Sciatic nerve (tissue), 2 donors: ENCODE measurements at regions not wholly inside any gene's neighbourhood (a gene's known extent, or its start where the extent isn't known, plus 50 kb on each side); places are given as distances from the start of the nearest gene placed in this dataset.
A peak's percentile ranks its signal among the peaks of the same experiment; 100 is the strongest.

Source experiments
- ATAC-seq: fragments of 200-7000 bp; cut with Tn5 transposase; one replicate; pipeline ENCODE4 v1.9.1; 2020; ENCODE audit warnings: mild to moderate bottlenecking, moderate library complexity
- DNase-seq: peaks from one replicate; pipeline ENCODE4 v3.0.0-alpha.2; 2020; ENCODE audit warnings: low spot score
- intact Hi-C: fragments of 100-400 bp; cut with DNase I; formaldehyde crosslinking; loops from one replicate; pipeline ENCODE4 v1.14.2; 2022
- donor health status: DM: no; HTN: no; CAD: no.
- donor health status: DM: no; HTN: no; CAD: no.

DNA sequence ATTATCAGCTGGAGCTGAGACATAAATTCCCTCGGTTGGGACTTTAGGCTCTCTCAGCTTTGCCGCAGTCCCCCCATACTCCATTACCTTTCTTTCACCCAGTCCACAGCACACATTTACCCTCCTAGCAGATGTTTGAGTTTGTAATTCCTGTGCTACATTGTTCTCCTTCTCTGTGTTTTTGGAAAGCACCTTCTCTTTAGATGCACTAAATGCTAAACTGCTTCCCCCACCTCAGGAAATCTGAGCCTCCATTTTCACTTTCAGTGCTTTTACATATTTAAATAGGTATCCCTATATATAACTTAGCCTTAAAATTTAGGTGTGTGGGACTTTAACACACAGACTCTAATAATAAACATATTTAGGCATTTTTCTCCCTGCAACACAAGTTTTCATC is 356.9 kb downstream of the NFIB start:
- no peak for ATAC-seq
- intact Hi-C loops = no loop called here
- DNase-seq = no peak

DNA sequence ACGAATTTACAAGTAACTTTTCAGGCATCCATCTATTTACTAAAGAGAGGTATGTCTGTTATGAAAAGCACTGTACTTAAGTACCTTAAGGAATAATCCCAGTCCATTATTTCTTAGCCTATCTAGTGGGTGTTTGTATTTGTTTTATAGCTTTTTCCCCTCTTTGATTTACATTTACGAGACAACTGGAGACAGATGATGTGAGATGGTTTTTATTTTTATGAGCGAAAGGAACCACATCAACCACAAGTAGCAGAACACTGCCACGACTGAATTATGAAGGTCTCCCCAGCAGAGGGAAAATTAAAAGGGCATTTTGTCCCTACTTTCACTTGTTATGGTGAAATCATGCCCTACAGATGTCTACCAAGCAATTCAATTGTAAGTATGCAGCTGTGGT is 357.8 kb downstream of the NFIB start:
- no peak for ATAC-seq
- intact Hi-C loops = no loop called here
- no peak for DNase-seq

DNA sequence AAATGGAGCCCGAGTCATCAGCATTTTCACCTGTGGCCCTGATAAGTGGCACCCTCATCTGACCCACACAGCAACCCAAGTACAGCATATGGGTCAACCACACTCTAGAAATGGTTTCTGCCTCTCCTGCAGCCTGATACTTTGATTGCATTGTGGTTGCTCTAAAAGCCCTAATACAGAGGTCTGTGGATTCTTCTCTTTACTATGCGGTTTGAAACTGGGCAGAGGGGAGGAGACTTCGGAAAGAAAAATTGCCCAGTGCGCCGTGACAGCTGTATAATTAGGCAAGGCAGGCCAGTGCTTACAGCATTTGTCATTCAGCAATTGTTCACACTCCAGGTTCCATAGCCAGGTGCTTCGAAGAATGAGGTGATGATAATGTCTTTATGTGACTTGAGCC is 361.0 kb downstream of the NFIB start:
- DNase-seq (no peak), ATAC-seq (no peak)
- intact Hi-C loops = no loop called here

DNA sequence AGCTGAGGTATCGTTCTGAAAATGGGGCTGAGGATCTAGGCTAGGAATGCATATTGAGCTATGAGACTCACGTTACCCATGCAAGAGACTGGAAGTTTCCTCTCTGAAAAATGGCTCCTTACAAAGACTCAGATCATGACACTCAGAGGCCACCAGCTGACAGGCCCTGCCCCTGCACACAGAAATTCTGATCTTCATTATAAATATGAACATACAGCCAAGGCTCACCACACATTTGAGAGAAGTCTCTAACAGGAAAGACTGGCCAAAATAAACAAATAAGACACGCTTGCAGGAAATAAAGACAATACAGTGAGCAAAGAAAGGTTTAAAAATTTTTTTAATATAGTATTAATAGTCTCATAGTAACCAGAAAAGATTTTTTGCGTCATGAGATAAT is 365.9 kb downstream of the NFIB start:
- ATAC-seq (no peak), DNase-seq (no peak)
- intact Hi-C loops = no loop called here

DNA sequence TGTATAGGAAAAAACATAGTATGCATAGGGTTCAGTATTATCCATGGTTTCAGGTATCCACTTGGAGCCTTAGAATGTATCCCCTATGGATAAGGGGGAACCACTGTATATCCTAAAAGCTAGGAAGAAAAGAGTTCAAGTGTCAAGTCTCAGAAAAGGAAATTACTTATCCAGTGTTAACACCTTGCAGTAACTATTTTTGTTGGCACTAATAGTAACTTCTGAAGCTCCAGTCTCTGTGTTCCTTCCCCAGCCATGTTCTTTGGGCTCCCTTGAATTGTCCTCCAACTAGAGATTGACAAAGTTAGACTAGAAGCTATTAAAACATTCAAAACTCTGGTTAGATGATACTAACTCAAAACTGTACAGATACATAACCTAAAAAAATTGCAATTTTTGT is 370.8 kb downstream of the NFIB start:
- intact Hi-C loops = no loop called here
- DNase-seq (no peak), ATAC-seq (no peak)

DNA sequence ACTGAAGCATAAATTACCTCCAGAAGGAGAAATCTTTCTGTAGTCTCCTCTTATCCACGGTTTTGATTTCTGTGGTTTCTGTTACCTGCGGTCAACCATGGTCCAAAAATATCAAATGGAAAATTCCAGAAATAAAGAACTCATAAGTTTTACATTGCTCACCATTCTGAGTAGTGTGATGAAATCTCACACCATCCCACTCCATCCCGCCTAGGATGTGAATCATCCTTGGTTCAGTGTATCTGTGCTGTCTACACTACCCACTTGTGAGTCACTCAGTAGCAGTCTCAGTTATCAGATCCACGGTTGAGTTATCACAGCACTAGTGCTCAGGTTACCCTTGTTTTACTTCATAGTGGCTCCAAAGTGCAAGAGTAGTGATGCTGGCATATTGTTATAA is 371.2 kb downstream of the NFIB start:
- ATAC-seq (peak; percentile 56), DNase-seq (no peak)
- intact Hi-C loops = no loop called here

GRCh38 chr9:13942201-13942600 is 371.7 kb downstream of the NFIB start:
- DNase-seq (no peak), ATAC-seq (no peak)
- intact Hi-C loops = no loop called here

GRCh38 chr9:13941714-13942113 is 372.2 kb downstream of the NFIB start:
- intact Hi-C loops = no loop called here
- peak; percentile 16 for ATAC-seq
- no peak for DNase-seq

DNA sequence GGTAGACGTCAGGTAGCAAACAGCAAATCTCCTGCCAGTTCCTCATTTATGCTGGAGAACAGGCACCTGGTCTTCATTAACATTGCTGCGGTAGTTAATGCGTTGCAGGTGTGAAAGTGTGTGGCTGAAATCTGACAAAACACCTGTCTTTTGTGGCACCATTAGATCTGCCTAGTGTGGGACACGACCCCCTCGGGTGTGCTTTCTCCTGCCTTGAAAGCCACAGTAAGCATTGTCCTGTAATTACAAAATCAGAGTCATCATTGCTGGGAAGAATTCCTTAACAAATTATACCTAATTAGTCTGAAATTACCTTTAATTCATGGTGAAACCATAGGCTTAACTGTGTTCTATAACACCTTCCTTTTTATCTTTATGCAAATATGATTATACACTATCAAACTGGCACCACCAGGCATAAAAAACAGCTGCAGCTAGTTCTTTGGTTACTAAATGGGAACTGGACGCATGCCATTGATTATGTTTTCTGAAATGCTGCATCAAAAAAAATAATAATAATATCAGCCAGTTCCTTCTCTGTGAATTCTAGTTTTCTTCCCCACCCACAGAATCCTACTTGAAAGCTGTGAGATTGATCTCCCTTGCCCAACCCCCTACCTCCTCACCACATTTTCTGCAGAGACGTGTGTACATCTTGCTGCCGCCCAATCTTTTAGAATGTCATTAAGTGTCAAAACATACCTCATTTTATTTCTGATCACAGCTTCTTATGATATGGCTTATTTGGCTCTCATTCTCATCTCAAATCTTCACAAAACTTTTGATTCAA is 374.0 kb downstream of the NFIB start:
- intact Hi-C loops = no loop called here
- DNase-seq (no peak), ATAC-seq (no peak)

DNA sequence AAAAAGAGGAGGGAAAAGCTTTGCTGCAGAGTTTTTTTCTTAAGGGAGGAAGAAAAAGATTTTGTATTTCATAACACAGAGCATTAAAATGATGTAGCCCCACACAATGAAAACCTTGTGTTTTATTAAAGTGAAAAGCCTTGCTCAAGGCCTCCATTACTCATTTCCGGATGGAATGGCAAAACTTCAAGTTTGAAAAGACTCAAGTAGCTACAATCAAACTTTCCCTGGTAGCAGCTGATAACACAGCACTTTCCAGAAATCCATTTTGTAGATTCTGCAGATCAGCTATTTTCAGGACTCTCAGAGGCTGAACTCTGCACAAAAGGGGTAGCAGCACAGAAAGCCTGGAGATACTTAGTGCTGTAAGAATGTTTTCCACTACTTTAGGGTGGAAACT is 374.8 kb downstream of the NFIB start:
- DNase-seq (no peak), ATAC-seq (peak; percentile 87)
- intact Hi-C loops = no loop called here

- ATAC-seq (no peak), DNase-seq (no peak)
- intact Hi-C loops = no loop called here
Observed at GRCh38 chr9:13934416-13934815, 379.5 kb downstream of the NFIB start.

- peak; percentile 10 for ATAC-seq
- intact Hi-C loops = no loop called here
- DNase-seq = no peak
Observed at GRCh38 chr9:13933268-13933656, 380.7 kb downstream of the NFIB start.

- no peak for DNase-seq
- peak; percentile 22 for ATAC-seq
- intact Hi-C loops = no loop called here
Observed at GRCh38 chr9:13932528-13933267, 381.2 kb downstream of the NFIB start.

GRCh38 chr9:13929013-13929412 is 384.9 kb downstream of the NFIB start:
- no peak for ATAC-seq
- intact Hi-C loops = no loop called here
- DNase-seq = no peak

GRCh38 chr9:13923381-13923780 is 390.6 kb downstream of the NFIB start:
- intact Hi-C loops = no loop called here
- no peak for DNase-seq
- ATAC-seq = no peak

DNA sequence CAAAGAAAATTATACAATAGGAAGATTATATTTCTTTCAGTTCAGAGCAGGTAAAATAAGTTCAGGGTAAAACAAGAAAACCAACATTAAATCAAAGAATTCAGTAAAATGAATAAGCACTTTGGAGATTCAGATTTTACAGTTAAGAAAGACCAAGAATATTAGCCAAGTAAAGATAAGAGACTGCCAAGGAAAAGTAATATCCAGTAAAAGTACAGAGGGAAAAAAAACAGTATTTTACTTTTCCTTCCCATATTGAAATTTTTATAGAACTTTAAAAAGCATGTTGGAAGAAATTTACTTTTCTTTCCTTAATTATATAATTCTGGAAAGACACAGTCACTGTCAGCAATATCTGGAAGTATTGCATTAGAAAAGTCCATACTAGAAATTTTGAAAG is 393.4 kb downstream of the NFIB start:
- no peak for ATAC-seq
- DNase-seq = no peak
- intact Hi-C loops = no loop called here

DNA sequence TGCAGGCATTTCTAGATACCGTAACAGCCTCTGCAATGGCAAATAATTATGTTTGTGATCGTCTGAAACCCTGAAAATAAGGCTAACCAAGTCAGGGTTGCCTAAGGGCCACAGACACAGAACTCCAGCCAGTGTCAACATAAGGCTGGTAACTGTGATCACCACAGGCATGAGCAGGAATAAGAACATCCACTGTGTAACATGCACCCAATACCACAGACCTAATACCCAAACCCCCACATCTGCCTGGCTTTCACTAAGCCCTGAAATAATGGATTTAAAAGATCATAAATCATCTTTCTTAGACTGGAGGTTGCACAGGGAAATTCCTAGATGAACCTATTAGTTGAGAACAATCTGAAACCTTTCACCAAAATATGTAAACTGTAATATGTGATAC is 394.5 kb downstream of the NFIB start:
- ATAC-seq (no peak), DNase-seq (no peak)
- intact Hi-C loops = no loop called here

DNA sequence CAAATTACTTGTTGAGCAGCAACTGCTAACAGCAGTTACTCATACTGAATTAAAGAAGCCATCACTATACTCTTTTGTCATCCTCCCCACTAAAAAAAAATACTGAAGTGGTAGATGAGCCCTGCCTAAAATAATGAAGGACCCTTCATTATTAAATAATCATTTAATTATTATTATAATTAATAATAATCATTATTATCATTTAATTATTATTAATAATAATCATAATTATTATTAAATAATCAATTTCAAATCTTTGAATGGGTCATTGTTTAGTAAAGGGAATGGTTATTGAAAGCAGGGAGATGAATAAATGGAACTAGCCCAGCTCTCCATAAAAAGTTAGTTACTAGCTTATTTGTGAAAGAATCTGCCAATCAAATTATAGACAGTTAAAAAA is 396.4 kb downstream of the NFIB start:
- intact Hi-C loops = no loop called here
- ATAC-seq (no peak), DNase-seq (no peak)

DNA sequence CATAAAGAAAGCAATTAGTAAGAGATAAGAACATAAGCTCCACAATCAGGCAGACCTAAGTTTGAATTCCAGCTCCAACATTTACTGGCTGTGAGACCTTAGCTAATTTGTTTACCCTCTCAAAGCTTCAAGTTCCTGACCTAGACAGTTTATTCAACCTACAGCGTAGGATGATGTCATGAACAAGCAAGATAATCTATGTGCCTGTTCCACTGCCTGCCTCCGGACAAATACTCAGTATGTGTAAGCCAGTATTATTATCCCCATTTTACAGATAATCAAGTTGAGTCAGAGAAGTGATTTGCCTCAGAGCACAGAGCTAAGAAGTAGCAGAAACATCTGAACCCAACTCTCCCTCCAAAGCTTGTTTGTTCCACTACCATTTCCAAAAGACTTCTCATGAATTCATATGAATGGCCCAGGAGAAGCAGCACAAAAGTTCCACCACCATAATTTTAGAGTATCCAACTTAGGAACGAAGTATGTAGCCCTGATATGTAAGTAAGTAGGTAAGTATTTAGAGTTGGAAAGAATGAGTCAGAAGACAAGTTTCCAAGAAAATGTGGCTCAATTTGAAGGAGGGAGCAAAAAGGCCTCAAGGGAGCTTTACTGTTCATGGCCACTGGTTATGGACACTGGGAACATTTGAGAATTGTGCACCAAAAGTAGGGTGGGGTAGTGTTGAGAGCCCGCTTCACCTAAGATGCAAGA is 398.2 kb downstream of the NFIB start:
- intact Hi-C loops = no loop called here
- no peak for ATAC-seq

DNA sequence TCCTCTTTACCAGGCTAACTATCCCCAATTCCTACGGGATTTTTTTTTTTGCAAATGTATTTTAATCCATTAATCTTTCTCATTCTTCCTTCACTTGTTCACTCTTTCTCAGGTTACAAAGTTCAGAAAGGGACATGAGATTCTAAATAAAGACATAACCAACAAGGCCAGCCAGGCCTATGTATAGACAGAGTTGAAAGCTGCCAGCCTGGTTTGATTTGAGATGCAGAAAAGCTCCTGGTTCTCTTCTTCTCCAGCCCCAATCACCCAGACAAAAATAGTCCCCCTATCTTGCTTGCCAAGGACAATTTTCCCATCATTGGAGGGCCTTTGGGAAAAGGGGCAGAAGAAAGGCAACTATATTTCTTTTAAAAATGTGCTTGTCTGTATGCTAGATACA is 398.8 kb downstream of the NFIB start:
- ATAC-seq (no peak), DNase-seq (no peak)
- intact Hi-C loops = no loop called here

More for the DNA sequence above, 398.2 kb downstream of the NFIB start:
- DNase-seq = no peak
